GM18951 (cell line): ENCODE measurements at regions not wholly inside any gene's neighbourhood (a gene's known extent, or its start where the extent isn't known, plus 50 kb on each side); places are given as distances from the start of the nearest gene placed in this dataset.
"Not testable (repeated sequence)": the region's sequence is repeated elsewhere in the genome, so short reads cannot be mapped to it uniquely, and the experiment has no call there.

Experiments used
- POLR2A ChIP-seq: IDR thresholded peaks from 4 replicates; pipeline ENCODE4 v1.6.1; 2011; ENCODE audit warnings: mild to moderate bottlenecking; ENCODE audit not compliant: insufficient read length, insufficient read depth; ENCODE audit errors: extremely low read depth
- in situ Hi-C: fragments of 300-500 bp; cut with MboI; formaldehyde crosslinking; loops from one replicate; pipeline ENCODE4 v1.12.0; 2022; ENCODE audit warnings: low sequenced_read_pairs, mixed read lengths, inconsistent platforms; ENCODE audit not compliant: unreplicated experiment

GRCh38 chr3:194025951-194026350, 110.0 kb upstream of the HES1 start:
- no peak for TF ChIP-seq POLR2A
- in situ Hi-C loops, result no loop called here

GRCh38 chr3:194028434-194029004, 107.4 kb upstream of the HES1 start:
- in situ Hi-C loops, result no loop called here
- TF ChIP-seq POLR2A, result no peak

GRCh38 chr3:194029846-194030245, 106.1 kb upstream of the HES1 start:
- TF ChIP-seq POLR2A, result no peak
- in situ Hi-C loops, result no loop called here

GRCh38 chr3:194030372-194030771, 105.6 kb upstream of the HES1 start:
- in situ Hi-C loops, result no loop called here
- TF ChIP-seq POLR2A, result no peak

GRCh38 chr3:194031349-194031748, 104.6 kb upstream of the HES1 start:
- in situ Hi-C loops, result no loop called here
- TF ChIP-seq POLR2A, result no peak

- in situ Hi-C loops, result no loop called here
- no peak for TF ChIP-seq POLR2A
These were observed 103.9 kb upstream of the HES1 start for GRCh38 chr3:194031867-194032635.

- in situ Hi-C loops, result no loop called here
- no peak for TF ChIP-seq POLR2A
These were observed 103.0 kb upstream of the HES1 start for GRCh38 chr3:194032828-194033435.

GRCh38 chr3:194034346-194035336, 101.3 kb upstream of the HES1 start:
- no peak for TF ChIP-seq POLR2A
- in situ Hi-C loops, result no loop called here

- no peak for TF ChIP-seq POLR2A
- in situ Hi-C loops, result no loop called here
These were observed 100.4 kb upstream of the HES1 start for GRCh38 chr3:194035406-194036138.

- TF ChIP-seq POLR2A, result no peak
- in situ Hi-C loops, result no loop called here
These were observed 99.1 kb upstream of the HES1 start for GRCh38 chr3:194036842-194037241.

- in situ Hi-C loops, result not testable (repeated sequence)
These were observed 97.6 kb upstream of the HES1 start for GRCh38 chr3:194038346-194038745.

- in situ Hi-C loops, result no loop called here
These were observed 97.0 kb upstream of the HES1 start for GRCh38 chr3:194038960-194039359.

More at GRCh38 chr3:194038960-194039359, 97.0 kb upstream of the HES1 start:
- no peak for TF ChIP-seq POLR2A
